H1 (cell line): ENCODE measurements at regions not wholly inside any gene's neighbourhood (a gene's known extent, or its start where the extent isn't known, plus 50 kb on each side); places are given as distances from the start of the nearest gene placed in this dataset.

Experiments used
- BACH1 ChIP-seq: IDR thresholded peaks from 2 replicates; pipeline ENCODE4 v1.6.1; 2012; ENCODE audit warnings: low read length, improper control_type of control experiment
- CHD1 ChIP-seq: IDR thresholded peaks from 2 replicates; pipeline ENCODE4 v1.6.1; 2012; ENCODE audit warnings: low read depth, low read length, improper control_type of control experiment
- EZH2 ChIP-seq: fragments of 200-600 bp; sonication (generic); IDR thresholded peaks from 2 replicates; pipeline ENCODE4 v1.7.1; 2012; ENCODE audit warnings: low read depth, mild to moderate bottlenecking, moderate library complexity, low read length, inconsistent platforms; ENCODE audit not compliant: severe bottlenecking
- HDAC2 ChIP-seq, 2 experiments: fragments of 300-600 bp in 1 of 2; sonication (generic) in 1 of 2; IDR thresholded peaks; 2 replicates each; pipeline ENCODE4 v1.6.1; 2011 to 2012; ENCODE audit warnings: low read depth in 2 of 2, low read length in 2 of 2, mild to moderate bottlenecking in 2 of 2, moderate library complexity in 2 of 2, borderline replicate concordance in 1 of 2, inconsistent platforms in 1 of 2
- JUND ChIP-seq: IDR thresholded peaks from 2 replicates; pipeline ENCODE4 v1.6.1; 2011; ENCODE audit warnings: mild to moderate bottlenecking, improper control_type of control experiment, low read length
- NANOG ChIP-seq: IDR thresholded peaks from 2 replicates; pipeline ENCODE4 v1.6.1; 2011; ENCODE audit warnings: low read length, low read depth, mild to moderate bottlenecking, inconsistent platforms; ENCODE audit not compliant: insufficient read depth, poor library complexity, severe bottlenecking
- POLR2A ChIP-seq, 2 experiments: IDR thresholded peaks; 1 replicate in 1 of 2; 2 replicates in 1 of 2; pipeline ENCODE4 v1.6.1; 2011; ENCODE audit warnings: low read depth in 2 of 2, low read length in 2 of 2, mild to moderate bottlenecking in 2 of 2; ENCODE audit errors: control extremely low read depth in 1 of 2
- SP2 ChIP-seq: IDR thresholded peaks from 2 replicates; pipeline ENCODE4 v1.6.1; 2012; ENCODE audit warnings: mild to moderate bottlenecking, low read length, inconsistent platforms
- TAF1 ChIP-seq: IDR thresholded peaks from 2 replicates; pipeline ENCODE4 v1.6.1; 2011; ENCODE audit warnings: mild to moderate bottlenecking, low read depth, low read length
- TF ChIP-seq, protein P1 (sequence below), 3 experiments: IDR thresholded peaks; 1 replicate in 2 of 3; 2 replicates in 1 of 3; pipeline versions ENCODE4 v1.5.1 to v1.6.1; 2011; ENCODE audit warnings: low read length in 3 of 3, mild to moderate bottlenecking in 3 of 3, inconsistent platforms in 2 of 3, low read depth in 1 of 3, moderate library complexity in 1 of 3; ENCODE audit not compliant: insufficient read depth in 1 of 3; ENCODE audit errors: control extremely low read depth in 1 of 3

DNA sequence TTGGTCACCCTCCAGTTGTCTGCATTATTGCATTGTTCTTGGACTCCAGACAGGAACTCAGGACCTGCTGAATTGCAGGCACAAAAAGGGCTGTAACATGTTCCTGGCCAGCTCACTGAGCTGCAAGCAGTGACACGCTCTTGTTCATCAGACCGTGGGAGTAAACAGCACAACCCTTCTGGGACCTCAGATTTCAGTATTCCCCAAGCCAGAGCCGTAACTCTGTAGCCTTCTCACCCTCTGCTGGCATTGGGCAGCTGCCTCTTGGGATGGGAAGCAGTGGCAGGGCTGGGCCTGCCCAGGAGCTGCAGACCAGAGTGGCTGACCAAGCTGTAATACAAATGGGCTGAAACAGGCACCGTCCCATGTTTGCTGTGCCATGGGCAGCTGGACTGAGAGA is 607.1 kb upstream of the BCHE start:
- TF ChIP-seq, protein P1, sequence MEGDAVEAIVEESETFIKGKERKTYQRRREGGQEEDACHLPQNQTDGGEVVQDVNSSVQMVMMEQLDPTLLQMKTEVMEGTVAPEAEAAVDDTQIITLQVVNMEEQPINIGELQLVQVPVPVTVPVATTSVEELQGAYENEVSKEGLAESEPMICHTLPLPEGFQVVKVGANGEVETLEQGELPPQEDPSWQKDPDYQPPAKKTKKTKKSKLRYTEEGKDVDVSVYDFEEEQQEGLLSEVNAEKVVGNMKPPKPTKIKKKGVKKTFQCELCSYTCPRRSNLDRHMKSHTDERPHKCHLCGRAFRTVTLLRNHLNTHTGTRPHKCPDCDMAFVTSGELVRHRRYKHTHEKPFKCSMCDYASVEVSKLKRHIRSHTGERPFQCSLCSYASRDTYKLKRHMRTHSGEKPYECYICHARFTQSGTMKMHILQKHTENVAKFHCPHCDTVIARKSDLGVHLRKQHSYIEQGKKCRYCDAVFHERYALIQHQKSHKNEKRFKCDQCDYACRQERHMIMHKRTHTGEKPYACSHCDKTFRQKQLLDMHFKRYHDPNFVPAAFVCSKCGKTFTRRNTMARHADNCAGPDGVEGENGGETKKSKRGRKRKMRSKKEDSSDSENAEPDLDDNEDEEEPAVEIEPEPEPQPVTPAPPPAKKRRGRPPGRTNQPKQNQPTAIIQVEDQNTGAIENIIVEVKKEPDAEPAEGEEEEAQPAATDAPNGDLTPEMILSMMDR (IDR thresholded peaks at IDR 0.05; ENCODE audit: control extremely low read depth in 1 of 3, insufficient read depth in 1 of 3, low read depth in 1 of 3, low read length in 3 of 3): no peak
- no peak for TF ChIP-seq BACH1
- TF ChIP-seq SP2: no peak
- TF ChIP-seq POLR2A (IDR thresholded peaks at IDR 0.05; ENCODE audit: control extremely low read depth in 1 of 2, low read depth in 2 of 2, low read length in 2 of 2): no peak
- TF ChIP-seq TAF1: no peak
- no peak for TF ChIP-seq NANOG
- no peak for TF ChIP-seq EZH2
- TF ChIP-seq HDAC2 (IDR thresholded peaks at IDR 0.05; ENCODE audit: borderline replicate concordance in 1 of 2, low read depth in 2 of 2, low read length in 2 of 2): no peak
- no peak for TF ChIP-seq JUND
- TF ChIP-seq CHD1: no peak
